Fibroblast of lung (primary cell): ENCODE measurements at regions not wholly inside any gene's neighbourhood (a gene's known extent, or its start where the extent isn't known, plus 50 kb on each side); places are given as distances from the start of the nearest gene placed in this dataset.

ENCODE experiments used
- DNase-seq, 2 donors: peaks; one replicate each; pipeline versions ENCODE4 v3.0.0 to v3.0.0-alpha.2; 2010; ENCODE audit warnings: low read depth in 2 of 2
- H2AFZ ChIP-seq: 2 replicates; pipeline ENCODE4 v1.5.1; 2012; ENCODE audit warnings: low read length, control low read depth, inconsistent platforms
- H3K27ac ChIP-seq: 2 replicates; pipeline ENCODE4 v1.5.1; 2011; ENCODE audit warnings: low read length, control low read depth; ENCODE audit not compliant: insufficient read depth
- H3K27me3 ChIP-seq: 2 replicates; pipeline ENCODE4 v1.5.1; 2011; ENCODE audit warnings: mild to moderate bottlenecking, low read length; ENCODE audit not compliant: control insufficient read depth, insufficient read depth
- H3K36me3 ChIP-seq: 2 replicates; pipeline ENCODE4 v1.5.1; 2011; ENCODE audit warnings: low read length; ENCODE audit not compliant: control insufficient read depth, insufficient read depth
- H3K4me1 ChIP-seq: 2 replicates; pipeline ENCODE4 v1.5.1; 2011; ENCODE audit warnings: low read length; ENCODE audit not compliant: control insufficient read depth, insufficient read depth; ENCODE audit errors: extremely low read depth
- H3K4me2 ChIP-seq: 2 replicates; pipeline ENCODE4 v1.5.1; 2011; ENCODE audit warnings: low read length, control low read depth; ENCODE audit not compliant: insufficient read depth; ENCODE audit errors: extremely low read depth
- H3K4me3 ChIP-seq, 4 experiments: fragments of 200-600 bp in 1 of 4; sonication (generic) in 1 of 4; replicated peaks in 1 of 4; 2 replicates each; pipeline ENCODE4 v1.5.1; 2011 to 2016; ENCODE audit warnings: low read length in 4 of 4, low read depth in 3 of 4, mild to moderate bottlenecking in 3 of 4, control low read depth in 2 of 4, inconsistent platforms in 1 of 4, mixed read lengths in 1 of 4; ENCODE audit not compliant: insufficient read depth in 1 of 4; ENCODE audit errors: control extremely low read depth in 1 of 4
- H3K79me2 ChIP-seq: 2 replicates; pipeline ENCODE4 v1.5.1; 2012; ENCODE audit warnings: mild to moderate bottlenecking, low read length, inconsistent platforms; ENCODE audit not compliant: control insufficient read depth, insufficient read depth
- H3K9ac ChIP-seq: 2 replicates; pipeline ENCODE4 v1.5.1; 2011; ENCODE audit warnings: mild to moderate bottlenecking, low read length, control low read depth; ENCODE audit not compliant: insufficient read depth
- H3K9me3 ChIP-seq: 2 replicates; pipeline ENCODE4 v1.5.1; 2012; ENCODE audit warnings: low read depth, low read length; ENCODE audit not compliant: control insufficient read depth, insufficient read depth
- H4K20me1 ChIP-seq: 2 replicates; pipeline ENCODE4 v1.5.1; 2011; ENCODE audit warnings: low read length; ENCODE audit not compliant: control insufficient read depth, insufficient read depth; ENCODE audit errors: extremely low read depth
- EZH2 ChIP-seq: IDR thresholded peaks from 2 replicates; pipeline ENCODE4 v1.5.1; 2012; ENCODE audit warnings: low read length, control low read depth, mild to moderate bottlenecking; ENCODE audit errors: missing control alignments
- TF ChIP-seq, protein P1 (sequence below), 2 donors: IDR thresholded peaks in 1 of 2; conservative IDR thresholded peaks in 1 of 2; 1 replicate in 1 of 2; 2 replicates in 1 of 2; pipeline ENCODE4 v1.5.1; 2011 to 2012; ENCODE audit warnings: low read length in 2 of 2, control low read depth in 1 of 2, inconsistent platforms in 1 of 2, low read depth in 1 of 2, mild to moderate bottlenecking in 1 of 2

DNA sequence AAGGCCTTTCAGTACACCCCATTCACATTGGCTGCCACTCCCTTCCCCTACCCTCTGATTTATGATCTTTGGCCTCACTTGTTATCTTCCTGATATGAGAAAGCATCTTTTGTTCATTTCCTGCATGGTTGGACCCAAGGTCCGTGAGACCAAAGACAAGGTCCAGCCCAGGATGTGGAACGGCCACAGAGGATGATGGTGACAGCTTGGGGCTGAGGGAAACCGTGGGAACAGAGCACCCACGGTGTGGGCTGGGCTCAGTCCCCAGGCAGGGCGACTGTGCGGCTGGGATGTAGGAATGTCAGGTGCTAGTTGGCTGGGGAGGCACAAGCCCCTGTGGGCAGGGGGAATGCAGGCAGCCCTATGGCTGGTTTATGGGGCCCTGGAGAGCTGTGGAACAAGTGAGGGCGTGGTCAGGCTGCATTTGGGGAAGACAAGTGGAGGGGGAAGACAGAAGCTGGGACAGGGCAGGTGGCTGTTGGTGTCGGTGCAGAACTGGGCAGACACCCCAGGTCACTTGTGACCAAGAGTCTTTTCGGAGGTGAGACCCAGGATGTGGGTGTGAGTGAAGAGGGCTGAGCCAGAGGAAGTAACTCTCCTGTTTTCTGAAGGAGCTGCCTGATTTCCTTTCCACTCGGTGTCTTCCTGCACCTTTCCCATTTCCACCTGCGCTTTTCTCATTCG, 51.7 kb upstream of the IGFBP3 start:
- Histone ChIP-seq H3K9ac (no peak overlapping the region), H3K27ac (no peak overlapping the region), H2AFZ (no peak overlapping the region), H3K36me3 (no peaks in the 10 kb centered on the region), H3K4me1 (peaks cover 6% of the 10 kb centered on the region), H3K79me2 (no peaks in the 10 kb centered on the region), H4K20me1 (no peaks in the 10 kb centered on the region), H3K9me3 (no peaks in the 10 kb centered on the region), H3K4me3 (no peak overlapping the region), H3K4me2 (no peak overlapping the region), H3K27me3 (no peaks in the 10 kb centered on the region)
- DNase-seq, result no peak
- no peak for TF ChIP-seq EZH2
- TF ChIP-seq, protein P1, sequence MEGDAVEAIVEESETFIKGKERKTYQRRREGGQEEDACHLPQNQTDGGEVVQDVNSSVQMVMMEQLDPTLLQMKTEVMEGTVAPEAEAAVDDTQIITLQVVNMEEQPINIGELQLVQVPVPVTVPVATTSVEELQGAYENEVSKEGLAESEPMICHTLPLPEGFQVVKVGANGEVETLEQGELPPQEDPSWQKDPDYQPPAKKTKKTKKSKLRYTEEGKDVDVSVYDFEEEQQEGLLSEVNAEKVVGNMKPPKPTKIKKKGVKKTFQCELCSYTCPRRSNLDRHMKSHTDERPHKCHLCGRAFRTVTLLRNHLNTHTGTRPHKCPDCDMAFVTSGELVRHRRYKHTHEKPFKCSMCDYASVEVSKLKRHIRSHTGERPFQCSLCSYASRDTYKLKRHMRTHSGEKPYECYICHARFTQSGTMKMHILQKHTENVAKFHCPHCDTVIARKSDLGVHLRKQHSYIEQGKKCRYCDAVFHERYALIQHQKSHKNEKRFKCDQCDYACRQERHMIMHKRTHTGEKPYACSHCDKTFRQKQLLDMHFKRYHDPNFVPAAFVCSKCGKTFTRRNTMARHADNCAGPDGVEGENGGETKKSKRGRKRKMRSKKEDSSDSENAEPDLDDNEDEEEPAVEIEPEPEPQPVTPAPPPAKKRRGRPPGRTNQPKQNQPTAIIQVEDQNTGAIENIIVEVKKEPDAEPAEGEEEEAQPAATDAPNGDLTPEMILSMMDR (conservative IDR thresholded peaks at IDR 0.05 in 1 of 2, IDR thresholded peaks at IDR 0.05 in 1 of 2; ENCODE audit: low read depth in 1 of 2, low read length in 2 of 2), result no peak

- no peaks in the 10 kb centered on the region for H4K20me1 ChIP-seq
- no peak for DNase-seq
- H3K36me3 ChIP-seq, result no peaks in the 10 kb centered on the region
- no peaks in the 10 kb centered on the region for H3K79me2 ChIP-seq
- no peaks in the 10 kb centered on the region for H3K27me3 ChIP-seq
- no peak overlapping the region for H3K27ac ChIP-seq
- H3K4me1 ChIP-seq, result no peaks in the 10 kb centered on the region
- no peaks in the 10 kb centered on the region for H3K9me3 ChIP-seq
- H2AFZ ChIP-seq, result no peak overlapping the region
- H3K9ac ChIP-seq, result no peak overlapping the region
- H3K4me3 ChIP-seq, result no peak overlapping the region
- no peak for TF ChIP-seq EZH2
- TF ChIP-seq, protein P1 (conservative IDR thresholded peaks at IDR 0.05 in 1 of 2, IDR thresholded peaks at IDR 0.05 in 1 of 2; ENCODE audit: low read depth in 1 of 2, low read length in 2 of 2), result no peak
- no peak overlapping the region for H3K4me2 ChIP-seq
Observed at GRCh38 chr7:45971661-45972175, 50.6 kb upstream of the IGFBP3 start.

DNA sequence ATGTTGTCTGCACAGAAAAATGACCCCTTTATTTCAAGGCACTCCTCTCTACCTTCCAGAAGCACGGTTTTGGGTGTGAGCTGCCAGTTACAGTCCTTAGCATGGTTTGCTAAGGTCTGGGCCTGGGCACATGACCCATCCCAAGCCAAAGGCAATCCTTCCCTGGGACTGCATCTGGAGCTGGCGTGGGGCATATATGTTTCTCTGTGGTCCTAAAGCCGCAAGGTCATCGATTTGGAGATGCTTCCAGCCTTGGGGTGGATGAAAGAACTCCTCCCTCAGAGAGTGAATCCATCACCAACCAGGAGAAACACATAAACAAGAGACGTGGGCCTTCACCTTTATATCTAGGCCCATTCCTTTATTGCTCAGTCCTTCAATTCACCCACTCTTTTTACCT, 50.1 kb upstream of the IGFBP3 start:
- Histone ChIP-seq H3K27ac (no peak overlapping the region), H3K9me3 (no peaks in the 10 kb centered on the region), H3K36me3 (no peaks in the 10 kb centered on the region), H3K9ac (no peak overlapping the region), H3K4me2 (no peak overlapping the region), H3K27me3 (no peaks in the 10 kb centered on the region), H2AFZ (no peak overlapping the region), H4K20me1 (no peaks in the 10 kb centered on the region), H3K4me3 (no peak overlapping the region), H3K4me1 (no peaks in the 10 kb centered on the region), H3K79me2 (no peaks in the 10 kb centered on the region)
- TF ChIP-seq EZH2, result no peak
- TF ChIP-seq, protein P1 (conservative IDR thresholded peaks at IDR 0.05 in 1 of 2, IDR thresholded peaks at IDR 0.05 in 1 of 2; ENCODE audit: low read depth in 1 of 2, low read length in 2 of 2), result no peak
- DNase-seq, result no peak
